ENCODE measurements at regions not wholly inside any gene's neighbourhood (a gene's known extent, or its start where the extent isn't known, plus 50 kb on each side); places are given as distances from the start of the nearest gene placed in this dataset.

GRCh38 chr6:77373955-77374354, 89.3 kb downstream of the HTR1B start:
- TF ChIP-seq SIN3A (IDR thresholded peaks at IDR 0.05; ENCODE audit: borderline replicate concordance, insufficient read depth, low read length): no peak
- no peak for TF ChIP-seq POLR2AphosphoS5 (IDR thresholded peaks at IDR 0.05; ENCODE audit: low read depth, low read length)
- no peak for TF ChIP-seq FOXP2 (optimal IDR thresholded peaks at IDR 0.05; ENCODE audit: borderline replicate concordance, extremely low read depth, extremely low read length, insufficient read depth)
- no peak for TF ChIP-seq TAF1 (IDR thresholded peaks at IDR 0.05; ENCODE audit: borderline replicate concordance, insufficient read depth, low read length)
- TF ChIP-seq REST (IDR thresholded peaks at IDR 0.05; ENCODE audit: insufficient read depth in 1 of 2, low read depth in 2 of 2, low read length in 2 of 2): no peak

All from PFSK-1 (cell line).